Kidney (tissue), 13 donors: ENCODE measurements at regions not wholly inside any gene's neighbourhood (a gene's known extent, or its start where the extent isn't known, plus 50 kb on each side); places are given as distances from the start of the nearest gene placed in this dataset.

Source experiments
- DNase-seq, 5 donors: peaks; one replicate each; pipeline ENCODE4 v3.0.0-alpha.2; 2013 to 2020
- FAIRE-seq: peaks from 2 replicates; lab custom pipeline; 2012; peaks lifted over from hg19 to GRCh38; lab: Jason Lieb, UNC
- H3K27ac ChIP-seq, 2 donors: one replicate each; pipeline ENCODE4 v1.7.0; 2013; ENCODE audit warnings: low read depth in 2 of 2, low read length in 2 of 2, inconsistent platforms in 1 of 2
- H3K27me3 ChIP-seq: one replicate; pipeline ENCODE4 v1.7.1; 2013; ENCODE audit warnings: low read length, inconsistent platforms; ENCODE audit not compliant: control insufficient read depth, insufficient read depth
- H3K36me3 ChIP-seq, 3 donors: one replicate each; pipeline versions ENCODE4 v1.7.0 to v1.7.1; 2013; ENCODE audit warnings: low read length in 3 of 3, control low read depth in 1 of 3, inconsistent platforms in 1 of 3; ENCODE audit not compliant: insufficient read depth in 3 of 3, control insufficient read depth in 2 of 3
- H3K4me1 ChIP-seq, 3 donors: one replicate each; pipeline versions ENCODE4 v1.7.0 to v1.7.1; 2013; ENCODE audit warnings: low read length in 3 of 3, inconsistent platforms in 1 of 3, low read depth in 1 of 3; ENCODE audit not compliant: control insufficient read depth in 2 of 3, insufficient read depth in 2 of 3
- H3K4me3 ChIP-seq, 3 donors: one replicate each; pipeline versions ENCODE4 v1.7.0 to v1.8.1; 2013; ENCODE audit warnings: low read length in 3 of 3, control low read depth in 1 of 3, inconsistent platforms in 1 of 3
- H3K9ac ChIP-seq, 3 donors: one replicate each; pipeline versions ENCODE4 v1.7.0 to v1.7.1; 2013; ENCODE audit warnings: low read length in 3 of 3, control low read depth in 1 of 3, inconsistent platforms in 1 of 3
- H3K9me3 ChIP-seq, 3 donors: one replicate each; pipeline versions ENCODE4 v1.7.0 to v1.7.1; 2013; ENCODE audit warnings: low read length in 3 of 3, control low read depth in 1 of 3, inconsistent platforms in 1 of 3; ENCODE audit not compliant: control insufficient read depth in 2 of 3, insufficient read depth in 1 of 3
- intact Hi-C: fragments of 100-400 bp; cut with DNase I; formaldehyde crosslinking; loops from one replicate; pipeline ENCODE4 v1.11.1; 2022
- TF ChIP-seq, protein P1 (sequence below): IDR thresholded peaks from 3 replicates; pipeline ENCODE4 v1.5.1; 2012; ENCODE audit warnings: mild to moderate bottlenecking, moderate library complexity, borderline replicate concordance; ENCODE audit not compliant: insufficient read depth; ENCODE audit errors: extremely low read depth
- donor health status: control.
- donor health status: control.
- donor health status: control.
- donor health status: control.
- donor health status: control.
- donor health status: DM: yes; HTN: yes; CAD: no.
- donor health status: Normal renal cell carcinoma (clear cell type).

GRCh38 chr10:78971094-78971682 is 97.6 kb upstream of the ZMIZ1 start:
- no peak overlapping the region for H3K27ac ChIP-seq
- no peak overlapping the region for H3K4me3 ChIP-seq
- H3K9me3 ChIP-seq: no peaks in the 10 kb centered on the region
- H3K9ac ChIP-seq: no peak overlapping the region
- H3K36me3 ChIP-seq: no peaks in the 10 kb centered on the region
- no peaks in the 10 kb centered on the region for H3K27me3 ChIP-seq
- intact Hi-C loops: loop anchor here (10.0 kb wide), 1 partner anchor 94 kb away; the partner anchor contains the start of gene ZMIZ1
- peaks cover 3 to 22% (median 21%) of the 10 kb centered on the region in 3 donors for H3K4me1 ChIP-seq
- FAIRE-seq (no peak), DNase-seq (peak in 1 of 5 donors; percentile 21)
- TF ChIP-seq, protein P1, sequence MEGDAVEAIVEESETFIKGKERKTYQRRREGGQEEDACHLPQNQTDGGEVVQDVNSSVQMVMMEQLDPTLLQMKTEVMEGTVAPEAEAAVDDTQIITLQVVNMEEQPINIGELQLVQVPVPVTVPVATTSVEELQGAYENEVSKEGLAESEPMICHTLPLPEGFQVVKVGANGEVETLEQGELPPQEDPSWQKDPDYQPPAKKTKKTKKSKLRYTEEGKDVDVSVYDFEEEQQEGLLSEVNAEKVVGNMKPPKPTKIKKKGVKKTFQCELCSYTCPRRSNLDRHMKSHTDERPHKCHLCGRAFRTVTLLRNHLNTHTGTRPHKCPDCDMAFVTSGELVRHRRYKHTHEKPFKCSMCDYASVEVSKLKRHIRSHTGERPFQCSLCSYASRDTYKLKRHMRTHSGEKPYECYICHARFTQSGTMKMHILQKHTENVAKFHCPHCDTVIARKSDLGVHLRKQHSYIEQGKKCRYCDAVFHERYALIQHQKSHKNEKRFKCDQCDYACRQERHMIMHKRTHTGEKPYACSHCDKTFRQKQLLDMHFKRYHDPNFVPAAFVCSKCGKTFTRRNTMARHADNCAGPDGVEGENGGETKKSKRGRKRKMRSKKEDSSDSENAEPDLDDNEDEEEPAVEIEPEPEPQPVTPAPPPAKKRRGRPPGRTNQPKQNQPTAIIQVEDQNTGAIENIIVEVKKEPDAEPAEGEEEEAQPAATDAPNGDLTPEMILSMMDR: no peak

DNA sequence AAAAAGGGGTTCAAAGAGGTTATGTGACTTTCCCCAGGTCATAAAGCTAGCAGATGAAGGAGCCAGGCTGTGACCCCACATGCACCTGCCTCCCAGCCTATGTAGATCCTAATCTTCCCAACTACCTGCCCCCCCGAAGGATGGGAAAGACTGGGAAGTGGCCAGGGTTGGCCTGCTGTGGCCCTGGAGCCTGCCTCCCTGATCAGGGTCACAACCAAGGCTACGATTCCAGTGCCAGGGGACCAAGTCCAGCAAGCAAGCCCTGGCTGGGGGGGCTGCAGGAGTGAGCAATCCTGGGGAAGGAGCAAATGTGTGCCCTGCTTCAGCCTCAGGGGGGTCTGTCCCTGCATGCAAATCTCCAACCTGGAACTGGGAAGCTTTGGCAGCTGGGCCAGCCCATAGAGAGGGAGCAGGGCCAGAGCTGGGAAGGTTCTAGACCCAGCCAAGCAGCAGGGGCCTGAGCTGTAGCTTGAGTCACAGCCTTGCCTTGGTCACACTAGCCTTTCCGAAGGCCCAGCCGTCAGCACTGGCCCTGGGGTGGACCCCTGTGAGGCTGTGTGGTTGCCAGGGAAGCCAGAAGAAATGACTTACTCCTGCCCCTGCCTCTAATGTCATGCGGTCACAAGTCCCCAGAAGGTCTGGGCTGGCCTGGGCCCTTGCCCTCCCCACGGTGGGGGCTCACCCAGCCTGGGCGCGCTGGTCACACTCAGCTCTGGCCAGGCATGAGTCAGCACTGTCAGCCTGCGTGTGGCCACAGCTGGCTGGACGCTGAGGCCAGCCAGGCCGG is 96.4 kb upstream of the ZMIZ1 start:
- Histone ChIP-seq H3K27me3 (no peaks in the 10 kb centered on the region), H3K4me3 (no peak overlapping the region), H3K9ac (peak overlapping the region in 2 of 3 donors; percentile 37 to 82), H3K4me1 (peaks cover 3 to 22% (median 21%) of the 10 kb centered on the region in 3 donors), H3K27ac (peak overlapping the region; percentile 94 to 96), H3K36me3 (no peaks in the 10 kb centered on the region), H3K9me3 (no peaks in the 10 kb centered on the region)
- TF ChIP-seq, protein P1: no peak
- DNase-seq: peak in 4 of 5 donors; percentile 46 to 97 (median 79)
- FAIRE-seq: no peak
- intact Hi-C loops: loop anchor here (10.0 kb wide), 1 partner anchor 92 kb away; the partner anchor contains the start of gene ZMIZ1

DNA sequence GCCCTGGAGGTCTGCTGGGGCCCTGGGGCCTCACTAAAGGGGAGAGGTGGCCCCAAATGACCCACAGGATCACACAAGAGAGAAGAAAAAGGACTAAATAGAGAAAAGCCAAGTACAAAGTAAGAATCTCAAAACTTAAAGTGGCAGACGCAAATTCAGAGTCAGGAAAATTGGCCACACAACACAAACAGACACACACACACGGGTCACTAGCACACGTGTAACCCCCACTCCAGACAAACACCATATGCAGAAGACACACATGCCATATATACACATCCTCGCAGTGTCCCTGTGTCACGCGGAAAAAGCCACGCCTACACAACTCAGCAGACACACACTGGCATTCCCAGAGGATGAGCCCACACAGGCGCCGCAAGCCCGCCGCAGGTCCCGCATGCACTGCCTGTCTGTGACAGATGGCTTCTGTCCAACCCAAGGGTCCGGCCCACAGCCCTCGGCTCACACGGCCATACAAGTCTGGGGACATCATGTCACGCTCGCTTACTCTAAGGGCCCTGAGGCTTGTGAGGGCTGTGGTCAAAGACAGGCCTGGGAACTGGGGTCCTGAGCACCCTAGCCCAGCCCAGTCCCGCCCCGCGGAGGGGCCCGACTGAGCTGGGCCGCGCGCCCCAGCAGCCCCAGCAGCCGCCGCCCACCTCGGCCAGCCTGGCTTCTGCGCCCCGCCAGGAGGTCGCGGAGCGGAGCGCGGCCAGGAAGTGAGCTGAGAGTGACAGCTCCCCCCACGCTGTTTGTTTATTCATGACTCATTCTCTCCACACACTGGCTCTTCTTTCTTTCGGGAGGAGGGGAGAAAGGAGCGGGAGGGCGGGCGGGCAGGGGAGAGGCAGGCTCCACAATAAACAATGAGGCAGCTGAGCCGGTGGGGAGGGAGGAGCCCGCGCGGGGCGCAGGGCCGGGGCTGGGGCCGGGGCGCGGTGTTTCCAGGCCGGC is 95.5 kb upstream of the ZMIZ1 start:
- Histone ChIP-seq H3K36me3 (no peaks in the 10 kb centered on the region), H3K4me3 (peak overlapping the region; percentile 15 to 58 (median 53)), H3K9ac (peak overlapping the region in 2 of 3 donors; percentile 51 to 82), H3K27me3 (no peaks in the 10 kb centered on the region), H3K4me1 (peaks cover 3 to 25% (median 22%) of the 10 kb centered on the region in 3 donors), H3K9me3 (no peaks in the 10 kb centered on the region), H3K27ac (peak overlapping the region; percentile 94 to 96)
- intact Hi-C loops: loop anchor here (10.0 kb wide), 1 partner anchor 92 kb away; the partner anchor contains the start of gene ZMIZ1
- TF ChIP-seq, protein P1: no peak
- DNase-seq (peak; percentile 93 to 97 (median 94)), FAIRE-seq (no peak)
